Esophagus muscularis mucosa (tissue), 4 donors: ENCODE measurements at regions not wholly inside any gene's neighbourhood (a gene's known extent, or its start where the extent isn't known, plus 50 kb on each side); places are given as distances from the start of the nearest gene placed in this dataset.
"Not testable (repeated sequence)": the region's sequence is repeated elsewhere in the genome, so short reads cannot be mapped to it uniquely, and the experiment has no call there.

Experiments
- DNase-seq: peaks from one replicate; pipeline ENCODE4 v3.0.0-alpha.2; 2017; ENCODE audit errors: extremely low spot score
- H3K27ac ChIP-seq, 4 donors: fragments of 200-600 bp; sonication (generic); replicated peaks in 1 of 4; 1 replicate in 3 of 4; 2 replicates in 1 of 4; pipeline ENCODE4 v1.5.1; 2016 to 2019; ENCODE audit warnings: mild to moderate bottlenecking in 1 of 4
- H3K27me3 ChIP-seq, 4 donors: fragments of 200-600 bp; sonication (generic); one replicate each; pipeline versions ENCODE4 v1.5.1 to v1.6.0; 2016 to 2019
- H3K36me3 ChIP-seq, 4 donors: fragments of 200-600 bp; sonication (generic); one replicate each; pipeline ENCODE4 v1.5.1; 2016 to 2019
- H3K4me1 ChIP-seq, 4 donors: fragments of 200-600 bp; sonication (generic); one replicate each; pipeline ENCODE4 v1.5.1; 2016 to 2019
- H3K4me3 ChIP-seq, 4 donors: fragments of 200-600 bp; sonication (generic); 1 replicate in 2 of 4; 2 replicates in 2 of 4; pipeline ENCODE4 v1.5.1; 2016 to 2019; ENCODE audit warnings: mild to moderate bottlenecking in 4 of 4, moderate library complexity in 1 of 4
- H3K9me3 ChIP-seq, 4 donors: fragments of 200-600 bp; sonication (generic); 1 replicate in 3 of 4; 2 replicates in 1 of 4; pipeline ENCODE4 v1.5.1; 2016 to 2019
- CTCF ChIP-seq, 3 experiments: fragments of 200-600 bp in 2 of 3; fragments of 450-650 bp in 1 of 3; sonication (generic) in 2 of 3; IDR thresholded peaks; one replicate each; pipeline ENCODE4 v1.5.1; 2017 to 2019; ENCODE audit warnings: antibody characterized with exemption in 3 of 3, mild to moderate bottlenecking in 2 of 3, moderate library complexity in 1 of 3
- EP300 ChIP-seq: sonication (generic); formaldehyde crosslinking; IDR thresholded peaks from one replicate; pipeline ENCODE4 v1.6.1; 2017; ENCODE audit warnings: antibody characterized with exemption
- POLR2A ChIP-seq: fragments of 450-650 bp; IDR thresholded peaks from one replicate; pipeline ENCODE4 v1.6.1; 2017; ENCODE audit warnings: antibody characterized with exemption, moderate library complexity, mild to moderate bottlenecking, low read depth
- POLR2AphosphoS5 ChIP-seq, 2 donors: sonication (generic); formaldehyde crosslinking; IDR thresholded peaks; one replicate each; pipeline ENCODE4 v1.6.1; 2017; ENCODE audit warnings: antibody characterized with exemption in 2 of 2
- WGBS: methylation state at CpG from one replicate; pipeline ENCODE4 v1.1.5; 2018; 5-methylcytosine and 5-hydroxymethylcytosine counted together
- intact Hi-C: fragments of 100-400 bp; cut with DNase I; formaldehyde crosslinking; loops from one replicate; pipeline ENCODE4 v1.15.1; 2023

GRCh38 chr1:831522-831921 lies 92.2 kb upstream of the SAMD11 start:
- Histone ChIP-seq H3K27ac (no peak overlapping the region), H3K36me3 (peaks cover 6 to 22% (median 11%) of the 10 kb centered on the region in 4 donors), H3K27me3 (no peaks in the 10 kb centered on the region), H3K4me3 (no peak overlapping the region), H3K9me3 (no peaks in the 10 kb centered on the region), H3K4me1 (peaks cover 9 to 11% (median 10%) of the 10 kb centered on the region in 4 donors)
- intact Hi-C loops = no loop called here
- DNase-seq = no peak
- TF ChIP-seq EP300 = no peak
- TF ChIP-seq POLR2AphosphoS5 (IDR thresholded peaks at IDR 0.05) = no peak
- TF ChIP-seq POLR2A = no peak
- no peak for TF ChIP-seq CTCF (IDR thresholded peaks at IDR 0.05)
- 89% methylated on average over 8 of the region's 8 CpGs for WGBS

- H3K36me3 ChIP-seq = peaks cover 6 to 22% (median 11%) of the 10 kb centered on the region in 4 donors
- 81% methylated on average over 13 of the region's 13 CpGs for WGBS
- TF ChIP-seq POLR2AphosphoS5 (IDR thresholded peaks at IDR 0.05) = no peak
- no peak for TF ChIP-seq CTCF (IDR thresholded peaks at IDR 0.05)
- TF ChIP-seq EP300 = no peak
- TF ChIP-seq POLR2A = no peak
- no peaks in the 10 kb centered on the region for H3K27me3 ChIP-seq
- peaks cover 9 to 11% (median 10%) of the 10 kb centered on the region in 4 donors for H3K4me1 ChIP-seq
- H3K4me3 ChIP-seq = no peak overlapping the region
- H3K9me3 ChIP-seq = no peaks in the 10 kb centered on the region
- no peak for DNase-seq
- intact Hi-C loops = no loop called here
- H3K27ac ChIP-seq = no peak overlapping the region
Measured at GRCh38 chr1:832136-832535, 91.6 kb upstream of the SAMD11 start.

GRCh38 chr1:833226-833625 lies 90.5 kb upstream of the SAMD11 start:
- 61% methylated on average over 3 of the region's 3 CpGs for WGBS
- H3K27ac ChIP-seq, DNase-seq, intact Hi-C loops, H3K27me3 ChIP-seq, H3K4me3 ChIP-seq, H3K9me3 ChIP-seq: not testable (repeated sequence)
- Histone ChIP-seq H3K36me3 (peaks cover 6 to 22% (median 11%) of the 10 kb centered on the region in 4 donors), H3K4me1 (peaks cover 9 to 11% (median 10%) of the 10 kb centered on the region in 4 donors)

GRCh38 chr1:835509-835908 lies 88.2 kb upstream of the SAMD11 start:
- H3K9me3 ChIP-seq, H3K27ac ChIP-seq, H3K4me3 ChIP-seq, DNase-seq, intact Hi-C loops, H3K27me3 ChIP-seq, H3K4me1 ChIP-seq: not testable (repeated sequence)
- peaks cover 6 to 22% (median 11%) of the 10 kb centered on the region in 4 donors for H3K36me3 ChIP-seq
- WGBS = no CpG with 5 or more reads among the region's 10 CpGs

GRCh38 chr1:837601-838000 lies 86.1 kb upstream of the SAMD11 start:
- intact Hi-C loops, H3K4me3 ChIP-seq, H3K9me3 ChIP-seq, H3K27ac ChIP-seq, H3K4me1 ChIP-seq, H3K27me3 ChIP-seq: not testable (repeated sequence)
- WGBS = 72% methylated on average over 5 of the region's 5 CpGs
- H3K36me3 ChIP-seq = peaks cover 6 to 26% (median 14%) of the 10 kb centered on the region in 4 donors
- DNase-seq = peak; percentile 5

GRCh38 chr1:838291-838690 lies 85.4 kb upstream of the SAMD11 start:
- H3K36me3 ChIP-seq = peaks cover 6 to 27% (median 12%) of the 10 kb centered on the region in 4 donors
- H3K9me3 ChIP-seq, H3K4me1 ChIP-seq, intact Hi-C loops, H3K27me3 ChIP-seq, H3K27ac ChIP-seq, H3K4me3 ChIP-seq: not testable (repeated sequence)
- WGBS = 67% methylated on average over 5 of the region's 5 CpGs
- DNase-seq = peak; percentile 26

- WGBS = 87% methylated on average over 6 of the region's 6 CpGs
- intact Hi-C loops, H3K4me1 ChIP-seq, H3K27me3 ChIP-seq, DNase-seq, H3K27ac ChIP-seq, H3K9me3 ChIP-seq, H3K4me3 ChIP-seq: not testable (repeated sequence)
- H3K36me3 ChIP-seq = peaks cover 0 to 18% (median 8%) of the 10 kb centered on the region in 4 donors
Measured at GRCh38 chr1:840592-840991, 83.1 kb upstream of the SAMD11 start.

- intact Hi-C loops, H3K9me3 ChIP-seq, H3K4me3 ChIP-seq, H3K27me3 ChIP-seq, DNase-seq, H3K4me1 ChIP-seq, H3K27ac ChIP-seq: not testable (repeated sequence)
- WGBS = 98% methylated on average over 4 of the region's 15 CpGs
- H3K36me3 ChIP-seq = peaks cover 0 to 18% (median 8%) of the 10 kb centered on the region in 4 donors
Measured at GRCh38 chr1:841671-842425, 81.9 kb upstream of the SAMD11 start.

GRCh38 chr1:842799-843198 lies 80.9 kb upstream of the SAMD11 start:
- intact Hi-C loops, H3K4me3 ChIP-seq, H3K27ac ChIP-seq, H3K4me1 ChIP-seq, H3K9me3 ChIP-seq, DNase-seq, H3K27me3 ChIP-seq: not testable (repeated sequence)
- WGBS = 90% methylated on average over 3 of the region's 10 CpGs
- peaks cover 0 to 24% (median 8%) of the 10 kb centered on the region in 4 donors for H3K36me3 ChIP-seq

- H3K4me3 ChIP-seq, H3K27me3 ChIP-seq, H3K9me3 ChIP-seq, intact Hi-C loops, DNase-seq, H3K4me1 ChIP-seq, H3K27ac ChIP-seq: not testable (repeated sequence)
- H3K36me3 ChIP-seq = peaks cover 0 to 25% (median 13%) of the 10 kb centered on the region in 4 donors
- 94% methylated on average over 4 of the region's 5 CpGs for WGBS
Measured at GRCh38 chr1:843946-844345, 79.8 kb upstream of the SAMD11 start.
